Activated CD4-positive, alpha-beta memory T cell treated with anti-CD3 and anti-CD28 coated beads, Interleukin-2, amount 10 ng/mL, durations not matched to agents 7 days and 5 days (primary cell): ENCODE measurements at regions not wholly inside any gene's neighbourhood (a gene's known extent, or its start where the extent isn't known, plus 50 kb on each side); places are given as distances from the start of the nearest gene placed in this dataset.

Experiments
- CTCF ChIA-PET: fragments of 350-600 bp; sonication (Branson Sonifier 250); formaldehyde crosslinking; loops from one replicate; lab custom pipeline; 2021; ENCODE audit warnings: antibody characterized with exemption, inconsistent platforms; lab: Charles Lee
- POLR2A ChIA-PET: fragments of 350-600 bp; sonication (Branson Sonifier 250); formaldehyde crosslinking; loops from one replicate; lab custom pipeline; 2021; ENCODE audit warnings: antibody characterized with exemption; lab: Charles Lee
- DNase-seq: peaks from one replicate; pipeline ENCODE4 v3.0.0-alpha.2; 2020
- H3K27ac Mint-ChIP-seq: one replicate; pipeline ENCODE4 v1.8.0; 2021; ENCODE audit warnings: mild to moderate bottlenecking, mixed read lengths
- H3K27me3 Mint-ChIP-seq: one replicate; pipeline ENCODE4 v1.8.0; 2021; ENCODE audit warnings: mixed read lengths
- H3K36me3 Mint-ChIP-seq: one replicate; pipeline ENCODE4 v1.8.0; 2021; ENCODE audit warnings: low read depth, mixed read lengths
- H3K4me1 Mint-ChIP-seq: one replicate; pipeline ENCODE4 v1.8.0; 2021; ENCODE audit warnings: mixed read lengths
- H3K4me3 Mint-ChIP-seq: one replicate; pipeline ENCODE4 v1.8.0; 2021; ENCODE audit warnings: mild to moderate bottlenecking, mixed read lengths
- H3K9me3 Mint-ChIP-seq: one replicate; pipeline ENCODE4 v1.8.0; 2021; ENCODE audit warnings: mixed read lengths

DNA sequence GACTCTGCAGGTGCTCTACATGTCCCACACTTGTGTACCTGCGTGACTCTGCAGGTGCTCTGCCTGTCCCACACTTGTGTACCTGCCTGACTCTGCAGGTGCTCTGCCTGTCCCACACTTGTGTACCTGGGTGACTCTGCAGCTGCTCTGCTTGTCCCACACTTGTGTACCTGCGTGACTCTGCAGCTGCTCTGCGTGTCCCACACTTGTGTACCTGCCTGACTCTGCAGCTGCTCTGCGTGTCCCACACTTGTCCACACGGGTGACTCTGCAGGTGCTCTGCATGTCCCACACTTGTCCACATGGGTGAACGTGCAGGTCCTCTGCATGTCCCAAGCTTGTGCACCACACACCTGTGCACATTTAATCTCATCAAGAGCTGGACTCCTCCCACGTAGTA, 576.7 kb upstream of the SALL3 start:
- POLR2A ChIA-PET, result no interaction called here
- no peak overlapping the region for H3K27ac Mint-ChIP-seq
- no peaks in the 10 kb centered on the region for H3K27me3 Mint-ChIP-seq
- H3K4me1 Mint-ChIP-seq, result no peaks in the 10 kb centered on the region
- H3K9me3 Mint-ChIP-seq, result no peaks in the 10 kb centered on the region
- no peaks in the 10 kb centered on the region for H3K36me3 Mint-ChIP-seq
- no peak overlapping the region for H3K4me3 Mint-ChIP-seq
- CTCF ChIA-PET, result no interaction called here
- DNase-seq, result no peak

DNA sequence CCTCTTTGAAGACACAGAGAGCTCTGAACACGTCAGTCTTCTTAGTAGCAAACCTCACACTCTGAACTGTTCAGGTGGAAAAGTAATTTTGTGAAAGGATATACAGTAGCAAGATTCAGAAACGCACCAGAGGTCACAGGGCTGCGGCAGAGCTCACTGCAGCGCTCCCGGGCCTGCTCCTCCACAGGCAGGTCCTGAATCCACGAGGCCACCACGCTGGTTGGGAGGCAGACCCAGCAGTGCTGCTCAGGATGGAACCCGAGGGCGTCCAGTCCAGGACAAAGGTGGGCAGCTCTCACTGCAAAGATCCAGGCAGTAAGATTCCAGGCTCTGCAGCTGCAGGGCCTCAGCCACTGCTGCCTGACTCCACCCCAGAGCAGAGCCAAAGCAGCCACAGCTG, 576.2 kb upstream of the SALL3 start:
- POLR2A ChIA-PET, result no interaction called here
- Mint-ChIP-seq H3K27ac (no peak overlapping the region), H3K36me3 (no peaks in the 10 kb centered on the region), H3K4me3 (no peak overlapping the region), H3K27me3 (no peaks in the 10 kb centered on the region), H3K9me3 (no peaks in the 10 kb centered on the region), H3K4me1 (no peaks in the 10 kb centered on the region)
- CTCF ChIA-PET, result no interaction called here
- no peak for DNase-seq

DNA sequence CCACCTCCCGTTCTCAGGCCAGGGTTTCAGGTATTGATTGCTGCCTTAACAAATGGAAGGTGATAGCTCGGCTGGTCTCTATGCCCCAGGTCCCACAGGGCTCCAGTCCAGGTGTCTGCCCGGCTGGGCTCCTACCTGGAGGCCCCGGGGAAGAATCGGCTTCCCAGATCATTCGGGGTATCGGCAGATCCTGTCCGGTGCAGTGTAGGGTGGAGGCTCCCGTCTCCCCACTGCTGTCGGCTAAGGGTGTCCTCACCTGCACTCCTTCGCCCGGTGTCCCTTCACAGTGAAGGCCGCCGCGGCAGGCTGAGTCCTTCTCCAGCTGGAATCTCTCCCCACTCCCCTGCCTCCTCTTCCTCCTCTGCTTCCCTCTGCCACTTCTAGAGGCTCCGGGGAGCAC, 573.9 kb upstream of the SALL3 start:
- no peak for DNase-seq
- Mint-ChIP-seq H3K4me1 (no peaks in the 10 kb centered on the region), H3K4me3 (no peak overlapping the region), H3K9me3 (no peaks in the 10 kb centered on the region), H3K27ac (no peak overlapping the region), H3K27me3 (no peaks in the 10 kb centered on the region), H3K36me3 (no peaks in the 10 kb centered on the region)
- ChIA-PET CTCF (no interaction called here), POLR2A (no interaction called here)

DNA sequence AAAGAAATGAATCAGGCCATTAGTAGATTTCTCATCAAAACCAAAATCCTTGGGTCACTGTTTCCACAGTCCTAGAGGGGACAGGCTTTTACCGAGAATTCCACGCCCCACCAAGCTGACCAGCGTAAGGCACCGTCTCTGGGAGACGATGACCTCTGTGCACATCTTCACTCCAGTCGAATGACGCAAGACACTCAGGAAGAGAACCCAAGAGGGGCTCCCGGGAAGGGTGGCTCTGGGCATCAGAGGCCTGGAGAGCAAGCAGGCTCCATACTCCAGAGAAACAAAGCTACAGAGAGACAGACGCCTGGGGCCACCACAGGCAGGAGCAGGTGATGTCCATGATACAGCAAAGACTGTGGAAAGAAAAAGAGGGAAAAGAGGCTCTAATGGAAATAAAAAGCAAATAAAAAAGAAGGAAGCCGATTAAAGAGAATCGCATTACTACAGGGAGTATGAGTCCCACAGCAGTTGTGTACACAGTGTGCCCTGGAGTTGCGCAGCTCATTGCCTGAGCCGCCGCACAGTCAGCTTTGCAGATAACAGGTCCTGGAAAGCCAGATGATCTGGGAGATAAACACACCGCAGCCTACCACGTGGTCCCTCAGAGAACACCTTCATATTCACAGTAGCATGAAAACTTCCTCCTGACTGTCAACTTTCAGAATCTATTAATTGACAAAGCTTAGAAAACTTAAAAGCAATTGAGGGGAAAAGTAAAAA, 572.7 kb upstream of the SALL3 start:
- POLR2A ChIA-PET, result no interaction called here
- Mint-ChIP-seq H3K27ac (no peak overlapping the region), H3K4me3 (no peak overlapping the region), H3K27me3 (no peaks in the 10 kb centered on the region), H3K4me1 (no peaks in the 10 kb centered on the region), H3K9me3 (no peaks in the 10 kb centered on the region), H3K36me3 (no peaks in the 10 kb centered on the region)
- no peak for DNase-seq
- CTCF ChIA-PET, result no interaction called here

DNA sequence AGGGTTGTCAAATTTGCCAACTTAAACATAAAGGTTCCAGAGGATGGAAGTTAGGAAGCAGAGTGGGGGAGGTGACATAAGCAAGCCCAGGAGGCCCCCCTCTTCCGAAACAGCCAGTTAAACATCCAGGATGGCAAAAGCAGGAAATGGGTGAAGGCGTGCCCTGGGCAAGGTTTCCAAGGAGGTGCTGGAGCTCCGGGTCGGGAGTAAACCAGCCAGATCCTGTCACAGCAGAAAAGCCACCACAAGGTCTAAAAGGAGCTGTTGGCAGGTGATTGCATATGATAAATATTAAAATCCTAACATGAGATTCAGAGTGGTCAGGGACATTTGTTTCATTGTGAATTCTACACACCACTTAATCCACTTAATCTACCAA, 572.2 kb upstream of the SALL3 start:
- ChIA-PET POLR2A (no interaction called here), CTCF (no interaction called here)
- Mint-ChIP-seq H3K27me3 (no peaks in the 10 kb centered on the region), H3K36me3 (no peaks in the 10 kb centered on the region), H3K4me3 (no peak overlapping the region), H3K27ac (no peak overlapping the region), H3K9me3 (no peaks in the 10 kb centered on the region), H3K4me1 (no peaks in the 10 kb centered on the region)
- DNase-seq, result no peak

DNA sequence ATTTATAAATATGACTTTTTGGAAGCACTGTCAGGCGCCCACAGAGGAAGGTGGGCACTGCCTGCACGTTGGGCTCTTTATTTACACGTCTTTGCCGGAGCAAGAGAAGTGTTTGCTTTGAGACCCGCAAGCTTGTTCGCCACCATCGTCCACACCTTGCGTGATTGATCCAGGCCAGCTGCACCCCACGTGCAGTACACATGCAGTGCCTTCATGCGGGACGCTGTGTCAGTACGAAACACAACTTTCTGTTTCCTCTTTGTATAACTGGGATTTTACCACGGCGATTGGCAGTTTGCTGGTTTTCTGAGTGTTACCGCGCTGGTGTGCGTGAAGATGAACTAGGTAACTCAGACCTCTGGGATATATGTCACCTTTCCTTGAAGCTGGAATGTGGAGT, 571.0 kb upstream of the SALL3 start:
- Mint-ChIP-seq H3K4me3 (no peak overlapping the region), H3K27ac (no peak overlapping the region), H3K27me3 (no peaks in the 10 kb centered on the region), H3K36me3 (no peaks in the 10 kb centered on the region), H3K4me1 (no peaks in the 10 kb centered on the region), H3K9me3 (no peaks in the 10 kb centered on the region)
- no peak for DNase-seq
- ChIA-PET CTCF (no interaction called here), POLR2A (no interaction called here)

DNA sequence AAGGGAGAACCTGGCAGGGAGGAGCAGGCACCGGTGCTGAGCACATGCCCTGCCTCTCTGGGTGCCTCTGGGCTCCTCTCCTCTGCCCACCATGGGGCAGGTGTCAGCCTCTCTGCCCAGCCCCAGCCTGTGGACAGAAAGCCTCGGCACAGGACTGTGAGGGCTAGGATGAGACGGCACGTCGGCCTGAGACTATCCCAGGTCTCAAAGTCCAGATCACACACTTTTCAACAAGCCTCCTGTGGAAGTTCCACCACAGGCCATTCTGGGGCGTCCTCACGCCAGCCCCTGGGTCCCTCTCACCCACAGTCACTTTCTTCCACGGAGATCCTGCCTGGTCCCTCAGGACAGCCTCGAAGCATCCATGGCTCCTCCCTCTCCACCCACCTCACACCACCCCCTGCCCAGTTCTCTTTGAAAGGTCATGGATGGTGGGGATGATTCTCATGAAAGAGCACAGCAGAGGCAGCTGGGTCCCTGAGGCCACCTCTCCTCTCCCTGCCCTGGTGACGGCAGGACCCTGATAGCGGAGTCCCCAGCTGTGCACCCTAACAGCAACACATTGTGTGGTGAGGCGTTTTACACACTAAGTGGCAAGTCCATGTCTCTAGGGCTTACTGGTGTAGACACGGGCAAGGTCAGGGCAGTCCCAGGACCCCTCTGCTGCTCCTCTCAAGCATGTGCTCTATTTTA, 569.4 kb upstream of the SALL3 start:
- H3K9me3 Mint-ChIP-seq, result no peaks in the 10 kb centered on the region
- no peaks in the 10 kb centered on the region for H3K27me3 Mint-ChIP-seq
- no peak overlapping the region for H3K4me3 Mint-ChIP-seq
- no peak overlapping the region for H3K27ac Mint-ChIP-seq
- ChIA-PET POLR2A (no interaction called here), CTCF (no interaction called here)
- no peaks in the 10 kb centered on the region for H3K4me1 Mint-ChIP-seq
- no peaks in the 10 kb centered on the region for H3K36me3 Mint-ChIP-seq
- DNase-seq, result no peak

DNA sequence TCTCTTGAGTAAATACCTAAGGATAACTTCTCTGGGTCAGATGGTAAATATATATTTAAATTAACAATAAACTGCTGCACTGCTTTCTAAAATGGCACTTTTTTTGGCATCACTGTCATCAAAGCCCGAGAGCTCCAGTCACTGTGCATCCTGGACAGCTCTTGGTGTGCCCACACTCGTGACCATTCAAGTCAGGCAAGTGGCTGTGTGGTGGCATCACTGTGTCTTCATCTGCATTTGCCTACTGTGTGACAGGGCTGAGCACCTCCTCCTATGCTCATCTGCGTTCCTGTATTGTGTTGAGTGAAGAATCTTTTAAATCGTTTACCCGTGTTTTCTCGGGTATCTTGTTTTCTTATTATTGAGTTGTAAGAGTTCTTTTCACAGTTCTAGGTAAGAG, 568.1 kb upstream of the SALL3 start:
- Mint-ChIP-seq H3K27ac (no peak overlapping the region), H3K27me3 (no peaks in the 10 kb centered on the region), H3K36me3 (no peaks in the 10 kb centered on the region), H3K4me1 (no peaks in the 10 kb centered on the region), H3K4me3 (no peak overlapping the region), H3K9me3 (no peaks in the 10 kb centered on the region)
- no peak for DNase-seq
- CTCF ChIA-PET, result no interaction called here
- POLR2A ChIA-PET, result no interaction called here

DNA sequence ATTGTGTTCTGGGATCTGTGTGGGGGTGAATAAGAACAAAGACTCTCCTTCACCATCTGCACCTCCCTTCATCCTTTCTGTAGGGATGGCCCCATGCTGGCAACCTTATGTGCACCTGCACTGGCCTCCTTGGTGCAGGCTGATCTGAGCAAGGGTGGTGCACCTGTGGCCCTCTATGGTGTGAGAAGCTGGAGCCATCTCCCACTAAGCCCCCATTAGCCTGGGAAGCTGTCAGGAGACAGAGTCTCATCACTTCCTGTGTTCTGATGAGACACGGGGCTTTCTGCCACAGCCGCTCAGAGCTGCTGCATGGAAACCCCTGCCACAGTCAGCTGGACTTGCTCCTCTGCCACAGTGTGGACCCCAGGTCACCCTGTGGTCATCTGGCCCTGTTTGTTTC, 565.3 kb upstream of the SALL3 start:
- DNase-seq, result no peak
- no peak overlapping the region for H3K4me3 Mint-ChIP-seq
- H3K4me1 Mint-ChIP-seq, result no peaks in the 10 kb centered on the region
- POLR2A ChIA-PET, result no interaction called here
- H3K36me3 Mint-ChIP-seq, result no peaks in the 10 kb centered on the region
- CTCF ChIA-PET, result no interaction called here
- no peaks in the 10 kb centered on the region for H3K27me3 Mint-ChIP-seq
- H3K27ac Mint-ChIP-seq, result no peak overlapping the region
- H3K9me3 Mint-ChIP-seq, result no peaks in the 10 kb centered on the region

DNA sequence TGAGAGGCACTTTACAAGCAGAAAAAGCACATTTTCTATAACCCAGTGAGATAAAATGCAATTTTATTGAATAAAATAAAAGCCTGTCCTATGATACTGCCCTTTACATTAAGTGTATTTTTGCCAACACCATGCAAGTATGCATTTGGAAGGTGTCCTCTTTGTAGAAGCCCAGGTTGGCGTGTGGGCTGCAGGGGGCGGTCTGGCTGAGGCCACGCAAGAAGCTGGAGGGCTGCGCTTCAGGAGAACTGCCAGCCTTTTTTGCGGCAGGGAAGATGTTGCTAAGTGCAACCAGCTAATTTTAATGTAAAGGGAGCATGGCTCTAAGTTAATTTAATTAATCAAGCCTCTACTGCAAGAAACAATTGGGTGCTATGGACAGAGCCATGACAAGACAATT, 562.8 kb upstream of the SALL3 start:
- DNase-seq, result no peak
- ChIA-PET POLR2A (no interaction called here), CTCF (no interaction called here)
- H3K9me3 Mint-ChIP-seq, result no peaks in the 10 kb centered on the region
- no peak overlapping the region for H3K4me3 Mint-ChIP-seq
- no peaks in the 10 kb centered on the region for H3K36me3 Mint-ChIP-seq
- no peaks in the 10 kb centered on the region for H3K27me3 Mint-ChIP-seq
- no peak overlapping the region for H3K27ac Mint-ChIP-seq
- no peaks in the 10 kb centered on the region for H3K4me1 Mint-ChIP-seq

DNA sequence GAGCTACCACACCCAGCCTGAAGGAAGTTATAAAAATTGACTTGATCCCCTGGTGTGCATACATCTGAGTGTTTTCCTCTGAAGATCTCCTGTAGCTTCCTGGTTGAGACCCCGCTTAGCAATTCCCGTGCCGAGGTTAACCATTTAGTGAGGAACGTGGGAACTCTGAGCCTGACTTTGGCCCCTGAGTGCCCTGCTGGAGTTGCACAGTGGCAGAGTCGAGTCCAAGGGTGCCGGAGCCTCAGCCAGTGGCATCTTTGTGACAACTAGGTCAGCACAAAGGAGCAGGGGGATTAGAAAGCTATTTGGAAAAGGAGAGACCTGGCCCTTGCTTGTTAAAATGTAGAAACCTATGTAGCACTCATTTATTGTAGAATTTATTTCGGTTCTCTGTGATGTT, 561.2 kb upstream of the SALL3 start:
- Mint-ChIP-seq H3K9me3 (no peaks in the 10 kb centered on the region), H3K4me1 (no peaks in the 10 kb centered on the region), H3K4me3 (no peak overlapping the region), H3K36me3 (no peaks in the 10 kb centered on the region), H3K27ac (no peak overlapping the region), H3K27me3 (no peaks in the 10 kb centered on the region)
- ChIA-PET CTCF (no interaction called here), POLR2A (no interaction called here)
- no peak for DNase-seq

DNA sequence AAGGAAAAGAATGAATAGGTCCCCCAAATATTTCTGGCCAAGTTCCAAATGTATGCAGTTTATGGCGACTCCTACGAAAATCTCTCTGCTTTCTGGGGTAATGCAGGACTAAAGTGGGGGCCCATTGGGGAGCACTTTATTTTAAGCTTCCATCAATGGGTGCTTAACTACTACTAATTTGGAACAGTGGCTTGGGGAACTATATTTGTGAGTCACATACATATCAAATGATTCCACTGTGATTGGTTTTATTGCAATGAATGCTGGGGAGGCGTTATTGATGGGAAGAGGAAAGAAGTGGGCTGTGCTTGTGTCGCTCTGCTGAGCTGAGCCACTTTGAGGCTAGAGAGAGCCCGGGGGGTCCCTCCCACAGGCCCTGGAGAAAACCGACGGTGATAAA, 560.4 kb upstream of the SALL3 start:
- DNase-seq, result no peak
- Mint-ChIP-seq H3K9me3 (no peaks in the 10 kb centered on the region), H3K27ac (no peak overlapping the region), H3K36me3 (no peaks in the 10 kb centered on the region), H3K4me3 (no peak overlapping the region), H3K27me3 (no peaks in the 10 kb centered on the region), H3K4me1 (no peaks in the 10 kb centered on the region)
- POLR2A ChIA-PET, result no interaction called here
- CTCF ChIA-PET, result no interaction called here

DNA sequence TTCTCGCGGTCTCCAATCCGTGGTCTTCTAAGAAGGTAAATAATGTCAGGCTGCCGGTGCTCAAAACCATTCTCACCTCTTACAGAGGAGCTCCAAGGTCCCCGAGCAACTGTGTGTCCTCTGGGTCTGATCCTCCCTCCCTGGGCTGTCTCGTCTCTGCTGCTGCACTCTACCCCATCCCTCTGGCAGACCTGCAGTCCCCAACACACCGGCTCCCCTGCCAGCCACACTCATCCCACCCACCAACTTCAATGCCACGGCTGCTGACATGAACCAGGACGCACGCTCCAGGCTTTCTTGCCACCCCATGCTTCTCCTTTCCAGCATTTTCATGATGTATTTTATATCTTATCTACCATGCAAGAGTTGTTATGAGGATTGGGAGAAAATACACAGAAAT, 559.5 kb upstream of the SALL3 start:
- CTCF ChIA-PET, result no interaction called here
- H3K27ac Mint-ChIP-seq, result no peak overlapping the region
- no peaks in the 10 kb centered on the region for H3K4me1 Mint-ChIP-seq
- H3K4me3 Mint-ChIP-seq, result no peak overlapping the region
- no peaks in the 10 kb centered on the region for H3K9me3 Mint-ChIP-seq
- DNase-seq, result no peak
- no peaks in the 10 kb centered on the region for H3K27me3 Mint-ChIP-seq
- no peaks in the 10 kb centered on the region for H3K36me3 Mint-ChIP-seq
- POLR2A ChIA-PET, result no interaction called here

DNA sequence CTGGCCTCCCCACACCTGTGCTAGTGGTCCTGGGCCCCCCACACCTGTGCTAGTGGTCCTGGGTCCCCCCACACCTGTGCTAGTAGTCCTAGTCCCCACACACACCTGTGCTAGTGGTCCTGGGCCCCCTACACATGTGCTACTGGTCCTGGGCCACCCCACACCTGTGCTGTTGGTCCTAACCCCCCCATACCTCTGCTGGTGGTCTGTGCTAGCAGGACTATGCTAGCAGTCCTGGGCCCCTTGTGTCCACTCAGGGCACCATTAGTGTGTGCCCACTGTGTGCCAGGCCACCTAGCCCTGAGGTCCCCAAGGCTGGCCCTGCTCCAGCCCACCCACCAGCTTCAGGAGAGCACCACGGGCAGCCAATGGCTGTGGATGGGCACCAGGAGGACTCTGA, 558.2 kb upstream of the SALL3 start:
- no peak overlapping the region for H3K27ac Mint-ChIP-seq
- no peaks in the 10 kb centered on the region for H3K36me3 Mint-ChIP-seq
- H3K9me3 Mint-ChIP-seq, result no peaks in the 10 kb centered on the region
- POLR2A ChIA-PET, result no interaction called here
- no peak overlapping the region for H3K4me3 Mint-ChIP-seq
- no peaks in the 10 kb centered on the region for H3K4me1 Mint-ChIP-seq
- CTCF ChIA-PET, result no interaction called here
- no peak for DNase-seq
- no peaks in the 10 kb centered on the region for H3K27me3 Mint-ChIP-seq
